ENCODE measurements at regions not wholly inside any gene's neighbourhood (a gene's known extent, or its start where the extent isn't known, plus 50 kb on each side); places are given as distances from the start of the nearest gene placed in this dataset.

DNA sequence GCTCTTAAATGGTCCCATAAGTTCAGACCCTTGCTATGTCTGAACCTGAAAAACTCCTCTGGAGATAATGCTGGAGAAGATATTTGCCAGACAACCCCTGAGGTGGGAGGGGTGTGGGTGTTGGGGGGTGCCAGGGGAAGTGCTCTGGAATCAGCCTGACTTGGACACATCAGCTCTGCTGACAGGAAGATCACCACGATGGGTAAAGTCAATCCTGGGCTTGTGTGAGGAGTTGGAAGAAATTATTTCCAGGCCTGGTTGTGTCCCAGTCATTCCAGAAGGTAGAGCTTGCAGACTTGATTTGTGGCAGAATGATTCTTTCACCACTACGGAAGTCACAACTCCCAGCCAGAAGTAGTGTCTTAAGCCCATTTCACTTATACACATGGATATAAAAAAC lies 60.3 kb upstream of the UNC5B start:
- Histone ChIP-seq H4K20me1 (ENCODE audit: insufficient read depth) (no peaks in the 10 kb centered on the region; the same call in 1 of the 2 replicates), H3K79me2 (ENCODE audit: insufficient read depth) (no peaks in the 10 kb centered on the region), H2AFZ (no peak overlapping the region), H3K4me3 (no peak overlapping the region), H3K9me2 (ENCODE audit: insufficient read depth) (no peaks in the 10 kb centered on the region), H3K4me1 (ENCODE audit: insufficient read depth) (no peaks in the 10 kb centered on the region), H3K9ac (no peak overlapping the region), H3K9me3 (ENCODE audit: low read depth) (no peaks in the 10 kb centered on the region), H3K36me3 (ENCODE audit: low read depth) (no peaks in the 10 kb centered on the region), H3F3A (ENCODE audit: insufficient read depth) (no peaks in the 10 kb centered on the region), H3K4me2 (ENCODE audit: unreplicated experiment) (no peak overlapping the region), H3K27ac (no peak overlapping the region), H3K27me3 (replicated peaks; ENCODE audit: insufficient read depth) (peaks cover 50% of the 10 kb centered on the region)
- WGBS, 2 experiments (ENCODE audit: low coverage in 1 of 2, low lambda C conversion rate in 2 of 2, missing lambda C conversion rate in 2 of 2): 13 to 17% methylated on average over 2 of the region's 2 CpGs
- in situ Hi-C loops (cut with MboI): no loop called here
- no peak for TF ChIP-seq EZH2 (IDR thresholded peaks at IDR 0.05; ENCODE audit: insufficient read depth, poor library complexity, severe bottlenecking)
- TF ChIP-seq EZH2phosphoT487 (IDR thresholded peaks at IDR 0.05; ENCODE audit: insufficient read depth, low read depth): no peak
- DNase-seq: no peak

DNA sequence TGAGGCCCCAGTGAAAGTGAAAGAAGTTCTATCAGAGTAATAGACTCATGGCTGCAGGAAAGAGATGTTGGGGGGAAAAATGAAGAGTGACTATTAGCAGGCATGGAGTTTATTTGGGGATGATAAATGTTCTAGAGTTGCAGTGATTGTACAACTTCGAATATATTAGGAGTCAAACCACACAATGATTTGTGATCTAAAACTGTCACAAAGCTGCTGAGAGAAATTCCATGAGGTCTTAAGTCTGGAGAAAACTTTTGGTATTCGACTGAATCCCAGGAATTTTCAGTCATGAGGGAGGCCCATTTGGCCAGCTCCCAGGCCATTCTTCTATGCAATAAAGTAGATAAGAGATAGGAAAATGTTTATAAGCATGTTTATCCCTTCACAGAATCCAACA lies 55.9 kb upstream of the UNC5B start:
- TF ChIP-seq EZH2 (IDR thresholded peaks at IDR 0.05; ENCODE audit: insufficient read depth, poor library complexity, severe bottlenecking) (no peak), EZH2phosphoT487 (IDR thresholded peaks at IDR 0.05; ENCODE audit: insufficient read depth, low read depth) (no peak)

DNA sequence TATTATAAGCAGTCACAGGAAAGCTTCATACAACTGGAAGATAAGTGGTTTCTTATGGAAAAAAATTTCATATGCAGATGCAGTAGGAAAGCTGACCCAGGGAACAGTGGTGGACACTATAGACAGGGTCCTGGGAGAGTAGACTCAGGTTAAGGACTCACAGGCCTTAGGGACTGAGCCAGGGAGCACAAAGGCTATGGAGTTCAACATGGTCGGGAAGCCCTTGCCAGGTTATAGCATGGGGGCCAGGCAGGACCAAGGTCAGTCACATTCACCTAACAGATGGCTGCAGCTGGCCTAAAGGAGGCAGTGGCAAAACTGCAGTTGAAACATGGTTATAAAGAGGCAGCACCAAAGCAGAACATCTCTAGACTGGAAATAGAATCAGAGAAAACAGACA lies 54.9 kb upstream of the UNC5B start:
- Histone ChIP-seq H3K79me2 (ENCODE audit: insufficient read depth) (no peaks in the 10 kb centered on the region), H3K36me3 (ENCODE audit: low read depth) (no peaks in the 10 kb centered on the region), H3K27ac (no peak overlapping the region), H3K9ac (no peak overlapping the region), H4K20me1 (ENCODE audit: insufficient read depth) (no peaks in the 10 kb centered on the region; the same call in 1 of the 2 replicates), H3K9me2 (ENCODE audit: insufficient read depth) (no peaks in the 10 kb centered on the region), H3K27me3 (replicated peaks; ENCODE audit: insufficient read depth) (peaks cover 18% of the 10 kb centered on the region; the same call in 1 of the 2 replicates), H2AFZ (no peak overlapping the region), H3K4me2 (ENCODE audit: unreplicated experiment) (no peak overlapping the region), H3K9me3 (ENCODE audit: low read depth) (no peaks in the 10 kb centered on the region), H3F3A (ENCODE audit: insufficient read depth) (no peaks in the 10 kb centered on the region), H3K4me1 (ENCODE audit: insufficient read depth) (no peaks in the 10 kb centered on the region), H3K4me3 (no peak overlapping the region)
- 26 to 39% methylated on average over 1 of the region's 1 CpG for WGBS, 2 experiments (ENCODE audit: low coverage in 1 of 2, low lambda C conversion rate in 2 of 2, missing lambda C conversion rate in 2 of 2)
- DNase-seq: no peak
- in situ Hi-C loops (cut with MboI): no loop called here
- no peak for TF ChIP-seq EZH2 (IDR thresholded peaks at IDR 0.05; ENCODE audit: insufficient read depth, poor library complexity, severe bottlenecking)
- TF ChIP-seq EZH2phosphoT487 (IDR thresholded peaks at IDR 0.05; ENCODE audit: insufficient read depth, low read depth): no peak

More for the DNA sequence above, 55.9 kb upstream of the UNC5B start:
- Histone ChIP-seq H3K9ac (no peak overlapping the region), H4K20me1 (ENCODE audit: insufficient read depth) (no peaks in the 10 kb centered on the region; the same call in 1 of the 2 replicates), H3K27me3 (replicated peaks; ENCODE audit: insufficient read depth) (peaks cover 28% of the 10 kb centered on the region; the same call in 1 of the 2 replicates), H3K36me3 (ENCODE audit: low read depth) (no peaks in the 10 kb centered on the region), H3K4me3 (no peak overlapping the region), H2AFZ (no peak overlapping the region), H3K9me3 (ENCODE audit: low read depth) (no peaks in the 10 kb centered on the region), H3F3A (ENCODE audit: insufficient read depth) (no peaks in the 10 kb centered on the region), H3K27ac (no peak overlapping the region), H3K4me2 (ENCODE audit: unreplicated experiment) (no peak overlapping the region), H3K79me2 (ENCODE audit: insufficient read depth) (no peaks in the 10 kb centered on the region), H3K9me2 (ENCODE audit: insufficient read depth) (no peaks in the 10 kb centered on the region), H3K4me1 (ENCODE audit: insufficient read depth) (no peaks in the 10 kb centered on the region)
- in situ Hi-C loops (cut with MboI): no loop called here
- no peak for DNase-seq
- 23% methylated on average over 2 of the region's 2 CpGs for WGBS, 2 experiments (ENCODE audit: low coverage in 1 of 2, low lambda C conversion rate in 2 of 2, missing lambda C conversion rate in 2 of 2)

DNA sequence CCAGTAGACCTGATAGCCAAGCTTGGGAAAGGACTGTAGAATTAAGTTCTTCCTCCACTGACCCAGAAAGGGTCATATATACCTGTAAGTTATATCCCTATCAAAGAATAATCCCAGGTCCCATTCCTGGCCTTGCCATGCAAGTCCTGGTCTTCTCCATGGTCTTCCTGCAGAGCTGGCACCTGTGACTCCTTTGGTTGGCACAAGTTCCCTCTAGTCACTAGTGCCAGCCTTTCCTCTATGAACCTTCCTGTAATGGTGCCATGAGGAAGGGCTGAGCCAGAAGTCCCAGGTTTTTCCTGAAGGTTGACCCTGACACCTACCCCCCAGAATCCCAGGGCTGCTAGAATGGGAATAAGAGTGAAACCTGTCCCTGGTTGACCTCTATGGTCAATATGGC lies 54.1 kb upstream of the UNC5B start:
- in situ Hi-C loops (cut with MboI): no loop called here
- H3K4me1 ChIP-seq (ENCODE audit: insufficient read depth): no peaks in the 10 kb centered on the region
- no peak overlapping the region for H3K27ac ChIP-seq
- no peaks in the 10 kb centered on the region for H3K79me2 ChIP-seq (ENCODE audit: insufficient read depth)
- H3K9me2 ChIP-seq (ENCODE audit: insufficient read depth): no peaks in the 10 kb centered on the region
- no peaks in the 10 kb centered on the region for H3K9me3 ChIP-seq (ENCODE audit: low read depth)
- H2AFZ ChIP-seq: no peak overlapping the region
- no peak for DNase-seq
- no peak overlapping the region for H3K9ac ChIP-seq
- H3K36me3 ChIP-seq (ENCODE audit: low read depth): no peaks in the 10 kb centered on the region
- TF ChIP-seq EZH2 (IDR thresholded peaks at IDR 0.05; ENCODE audit: insufficient read depth, poor library complexity, severe bottlenecking) (no peak), EZH2phosphoT487 (IDR thresholded peaks at IDR 0.05; ENCODE audit: insufficient read depth, low read depth) (no peak)
- H3K4me2 ChIP-seq (ENCODE audit: unreplicated experiment): no peak overlapping the region
- peaks cover 10% of the 10 kb centered on the region; the same call in 1 of the 2 replicates for H3K27me3 ChIP-seq (replicated peaks; ENCODE audit: insufficient read depth)
- H4K20me1 ChIP-seq (ENCODE audit: insufficient read depth): no peaks in the 10 kb centered on the region; the same call in 1 of the 2 replicates
- no peak overlapping the region for H3K4me3 ChIP-seq
- no peaks in the 10 kb centered on the region for H3F3A ChIP-seq (ENCODE audit: insufficient read depth)

DNA sequence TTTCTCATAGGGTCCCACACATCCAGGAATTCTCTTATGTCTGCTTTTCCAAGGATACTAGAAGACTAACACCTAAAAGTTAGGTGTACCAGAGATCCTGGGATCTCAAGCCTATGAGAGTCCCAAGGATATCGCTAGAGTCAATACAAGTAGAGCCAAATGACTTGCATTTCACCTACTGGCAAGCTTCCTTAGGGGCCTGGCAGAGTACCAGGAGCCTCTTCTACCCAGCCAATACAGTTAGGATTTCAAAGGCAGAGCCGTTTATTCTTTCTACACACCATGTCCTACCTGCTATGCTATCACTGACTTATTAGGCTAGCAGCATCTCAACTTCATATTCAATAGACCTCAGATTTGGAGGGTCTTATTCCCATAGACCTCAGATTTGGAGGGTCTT lies 53.5 kb upstream of the UNC5B start:
- in situ Hi-C loops (cut with MboI): no loop called here
- Histone ChIP-seq H3K4me2 (ENCODE audit: unreplicated experiment) (no peak overlapping the region), H3K79me2 (ENCODE audit: insufficient read depth) (no peaks in the 10 kb centered on the region), H3K27me3 (replicated peaks; ENCODE audit: insufficient read depth) (peaks cover 10% of the 10 kb centered on the region; the same call in 1 of the 2 replicates), H3F3A (ENCODE audit: insufficient read depth) (no peaks in the 10 kb centered on the region), H3K9me3 (ENCODE audit: low read depth) (no peaks in the 10 kb centered on the region), H3K4me3 (no peak overlapping the region), H3K9ac (no peak overlapping the region), H3K9me2 (ENCODE audit: insufficient read depth) (no peaks in the 10 kb centered on the region), H4K20me1 (ENCODE audit: insufficient read depth) (no peaks in the 10 kb centered on the region; the same call in 1 of the 2 replicates), H2AFZ (no peak overlapping the region), H3K4me1 (ENCODE audit: insufficient read depth) (no peaks in the 10 kb centered on the region), H3K27ac (no peak overlapping the region), H3K36me3 (ENCODE audit: low read depth) (no peaks in the 10 kb centered on the region)
- no peak for TF ChIP-seq EZH2 (IDR thresholded peaks at IDR 0.05; ENCODE audit: insufficient read depth, poor library complexity, severe bottlenecking)
- TF ChIP-seq EZH2phosphoT487 (IDR thresholded peaks at IDR 0.05; ENCODE audit: insufficient read depth, low read depth): no peak
- 45 to 62% methylated on average over 2 of the region's 2 CpGs for whole genome bisulfite sequencing, 2 experiments (ENCODE audit: low coverage in 1 of 2, low lambda C conversion rate in 2 of 2, missing lambda C conversion rate in 2 of 2)
- no peak for DNase-seq
